BLaER1 treated with 17β-estradiol and CSF1 and Interleukin-3, amounts not matched to agents 10 nM and 100 nM (cell line): ENCODE measurements at regions not wholly inside any gene's neighbourhood (a gene's known extent, or its start where the extent isn't known, plus 50 kb on each side); places are given as distances from the start of the nearest gene placed in this dataset.

Experiments
- H3K27ac ChIP-seq, 11 experiments: shearing (Covaris generic); formaldehyde crosslinking; 2 replicates each; pipeline ENCODE4 v1.8.1; 2022
- H3K27me3 ChIP-seq, 11 experiments: shearing (Covaris generic); formaldehyde crosslinking; 2 replicates each; pipeline ENCODE4 v1.8.1; 2022
- H3K36me3 ChIP-seq, 11 experiments: shearing (Covaris generic); formaldehyde crosslinking; 2 replicates each; pipeline ENCODE4 v1.8.1; 2022
- H3K4me1 ChIP-seq, 10 experiments: shearing (Covaris generic); formaldehyde crosslinking; 2 replicates each; pipeline ENCODE4 v1.8.1; 2022
- H3K4me2 ChIP-seq, 11 experiments: shearing (Covaris generic); formaldehyde crosslinking; 2 replicates each; pipeline ENCODE4 v1.8.1; 2022
- H3K4me3 ChIP-seq, 10 experiments: shearing (Covaris generic); formaldehyde crosslinking; 2 replicates each; pipeline ENCODE4 v1.8.1; 2022
- H3K9ac ChIP-seq, 11 experiments: shearing (Covaris generic); formaldehyde crosslinking; 2 replicates each; pipeline ENCODE4 v1.8.1; 2022
- H3K9me3 ChIP-seq, 11 experiments: shearing (Covaris generic); formaldehyde crosslinking; replicated peaks in 1 of 11; 2 replicates each; pipeline ENCODE4 v1.8.1; 2022
- H4K20me1 ChIP-seq, 11 experiments: shearing (Covaris generic); formaldehyde crosslinking; 2 replicates each; pipeline ENCODE4 v1.8.1; 2022
- Cebpa-rat ChIP-seq, 11 experiments: shearing (Covaris generic); IDR thresholded peaks; 2 replicates each; pipeline ENCODE4 v1.8.1; 2022

- Histone ChIP-seq H3K27me3 (no peaks in the 10 kb centered on the region), H3K9me3 (no peaks in the 10 kb centered on the region), H3K4me1 (no peaks in the 10 kb centered on the region), H3K36me3 (no peaks in the 10 kb centered on the region), H3K4me2 (no peak overlapping the region), H3K27ac (no peak overlapping the region), H4K20me1 (no peaks in the 10 kb centered on the region), H3K4me3 (no peak overlapping the region), H3K9ac (no peak overlapping the region)
- no peak for TF ChIP-seq Cebpa-rat (IDR thresholded peaks at IDR 0.05)
Observed at GRCh38 chr13:52975969-52976368, 52.6 kb upstream of the OLFM4 start.

DNA sequence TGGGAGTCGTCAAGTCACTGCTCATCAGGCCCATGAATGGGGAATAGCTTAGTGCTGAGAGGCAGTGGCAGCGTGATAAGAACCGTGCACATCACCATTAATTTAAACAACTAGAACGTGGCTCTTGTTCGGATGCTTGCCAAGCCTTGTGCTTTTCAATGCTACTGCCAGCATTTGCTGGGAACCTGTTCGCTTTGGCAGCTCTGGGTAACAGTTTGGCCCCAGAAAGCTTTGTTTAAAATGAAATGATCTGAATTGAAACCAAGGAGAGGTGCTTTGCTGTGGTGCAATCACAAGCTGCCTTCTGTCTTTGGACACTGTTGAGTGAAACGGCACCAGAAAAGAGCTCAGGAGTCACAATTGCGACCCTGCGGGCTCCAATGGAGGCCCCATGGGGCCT is 53.5 kb upstream of the OLFM4 start:
- no peaks in the 10 kb centered on the region for H3K9me3 ChIP-seq
- no peaks in the 10 kb centered on the region for H3K27me3 ChIP-seq
- H3K4me2 ChIP-seq, result no peak overlapping the region

DNA sequence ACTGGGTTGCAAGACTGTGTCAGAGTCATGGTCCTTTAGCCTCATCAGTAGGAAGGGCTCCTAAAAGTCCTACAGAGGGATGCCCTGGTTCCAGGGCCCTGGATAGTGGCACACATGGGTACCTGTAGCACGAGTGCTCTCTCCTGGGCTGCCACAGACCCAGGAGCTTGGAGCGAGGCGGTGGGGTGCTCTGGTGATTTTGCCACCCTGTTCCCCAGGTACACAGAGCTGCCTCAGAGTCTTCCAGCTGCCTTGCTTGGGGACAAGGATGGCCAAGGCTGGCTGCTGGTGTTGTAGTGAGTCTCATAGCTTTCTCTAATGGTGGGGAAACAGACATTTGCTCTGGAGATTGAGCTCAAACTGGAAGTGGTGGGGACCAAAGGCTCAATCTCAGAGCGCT is 53.9 kb upstream of the OLFM4 start:
- H3K4me3 ChIP-seq, result no peak overlapping the region
- no peak overlapping the region for H3K9ac ChIP-seq
- no peak for TF ChIP-seq Cebpa-rat (IDR thresholded peaks at IDR 0.05)
- peaks cover 0 to 8% (median 3%) of the 10 kb centered on the region in 10 experiments; a peak in 14 of 20 replicates for H3K4me1 ChIP-seq
- no peaks in the 10 kb centered on the region for H3K36me3 ChIP-seq
- no peak overlapping the region for H3K27ac ChIP-seq
- H3K9me3 ChIP-seq, result no peaks in the 10 kb centered on the region
- H3K4me2 ChIP-seq, result no peak overlapping the region
- no peaks in the 10 kb centered on the region for H4K20me1 ChIP-seq
- H3K27me3 ChIP-seq, result no peaks in the 10 kb centered on the region

More for the DNA sequence above, 53.5 kb upstream of the OLFM4 start:
- Histone ChIP-seq H3K4me1 (peaks cover 0 to 4% (median 0%) of the 10 kb centered on the region in 10 experiments; a peak in 7 of 20 replicates), H3K9ac (no peak overlapping the region), H4K20me1 (no peaks in the 10 kb centered on the region), H3K27ac (no peak overlapping the region), H3K36me3 (no peaks in the 10 kb centered on the region), H3K4me3 (no peak overlapping the region)
- no peak for TF ChIP-seq Cebpa-rat (IDR thresholded peaks at IDR 0.05)

DNA sequence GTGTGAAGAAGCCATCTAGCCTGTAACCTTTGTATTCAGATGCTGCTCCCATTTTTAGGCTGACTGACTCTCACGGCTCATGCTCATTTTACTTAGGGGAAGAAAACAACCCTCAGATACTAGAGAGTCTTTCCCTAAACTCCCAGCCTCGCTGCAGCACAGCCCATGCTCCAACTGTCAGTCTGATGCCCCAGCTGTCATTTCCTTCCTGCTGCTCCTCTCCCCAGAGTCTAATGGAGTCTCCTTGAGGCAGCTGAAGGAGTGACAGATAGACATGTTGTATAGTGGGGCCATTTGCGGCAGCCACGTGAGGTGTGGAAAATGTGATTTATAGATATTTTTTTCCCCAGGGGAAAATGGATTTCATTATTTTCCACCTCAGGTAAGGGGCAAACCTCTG is 59.2 kb upstream of the OLFM4 start:
- H3K9me3 ChIP-seq, result no peaks in the 10 kb centered on the region
- H3K27ac ChIP-seq, result peak overlapping the region in 4 of 11 experiments; percentile 9 to 34 (median 24); a peak in 4 of 22 replicates
- H3K4me2 ChIP-seq, result peak overlapping the region; percentile 1 to 77 (median 54); a peak in 18 of 22 replicates
- H4K20me1 ChIP-seq, result no peaks in the 10 kb centered on the region
- no peak overlapping the region for H3K4me3 ChIP-seq
- peaks cover 6 to 27% (median 18%) of the 10 kb centered on the region in 10 experiments; a peak in 17 of 20 replicates for H3K4me1 ChIP-seq
- H3K36me3 ChIP-seq, result no peaks in the 10 kb centered on the region
- H3K27me3 ChIP-seq, result no peaks in the 10 kb centered on the region
- TF ChIP-seq Cebpa-rat (IDR thresholded peaks at IDR 0.05), result no peak
- H3K9ac ChIP-seq, result no peak overlapping the region

GRCh38 chr13:52968074-52968700 is 60.4 kb upstream of the OLFM4 start:
- peaks cover 6 to 27% (median 18%) of the 10 kb centered on the region in 10 experiments; a peak in 17 of 20 replicates for H3K4me1 ChIP-seq
- no peak overlapping the region for H3K9ac ChIP-seq
- H3K36me3 ChIP-seq, result no peaks in the 10 kb centered on the region
- H3K27me3 ChIP-seq, result no peaks in the 10 kb centered on the region
- TF ChIP-seq Cebpa-rat (IDR thresholded peaks at IDR 0.05), result 0 out of 22 replicates have a peak, but pooled peaks of 1 of the 11 experiments have one; percentile 16
- peak overlapping the region in 8 of 11 experiments; percentile 23 to 77 (median 58); a peak in 14 of 22 replicates for H3K4me2 ChIP-seq
- no peaks in the 10 kb centered on the region for H3K9me3 ChIP-seq
- H4K20me1 ChIP-seq, result no peaks in the 10 kb centered on the region
- peak overlapping the region in 1 of 11 experiments; percentile 15; a peak in 1 of 22 replicates for H3K27ac ChIP-seq
- H3K4me3 ChIP-seq, result no peak overlapping the region

- H3K27me3 ChIP-seq, result no peaks in the 10 kb centered on the region
- no peak overlapping the region for H3K4me3 ChIP-seq
- no peak for TF ChIP-seq Cebpa-rat (IDR thresholded peaks at IDR 0.05)
- no peak overlapping the region for H3K27ac ChIP-seq
- peaks cover 0 to 10% (median 0%) of the 10 kb centered on the region in 10 experiments; a peak in 1 of 20 replicates for H3K4me1 ChIP-seq
- H3K9ac ChIP-seq, result no peak overlapping the region
- H3K36me3 ChIP-seq, result no peaks in the 10 kb centered on the region
- H4K20me1 ChIP-seq, result no peaks in the 10 kb centered on the region
- H3K9me3 ChIP-seq, result no peaks in the 10 kb centered on the region
- no peak overlapping the region for H3K4me2 ChIP-seq
Observed at GRCh38 chr13:52961987-52962386, 66.6 kb upstream of the OLFM4 start.

- no peaks in the 10 kb centered on the region for H3K9me3 ChIP-seq
- no peak overlapping the region for H3K9ac ChIP-seq
- no peaks in the 10 kb centered on the region for H3K36me3 ChIP-seq
- peaks cover 0 to 16% (median 0%) of the 10 kb centered on the region in 10 experiments; a peak in 4 of 20 replicates for H3K4me1 ChIP-seq
- TF ChIP-seq Cebpa-rat (IDR thresholded peaks at IDR 0.05), result no peak
- H3K27ac ChIP-seq, result no peak overlapping the region
- H4K20me1 ChIP-seq, result no peaks in the 10 kb centered on the region
- H3K4me2 ChIP-seq, result no peak overlapping the region
- no peaks in the 10 kb centered on the region for H3K27me3 ChIP-seq
- no peak overlapping the region for H3K4me3 ChIP-seq
Observed at GRCh38 chr13:52961256-52961910, 67.2 kb upstream of the OLFM4 start.

DNA sequence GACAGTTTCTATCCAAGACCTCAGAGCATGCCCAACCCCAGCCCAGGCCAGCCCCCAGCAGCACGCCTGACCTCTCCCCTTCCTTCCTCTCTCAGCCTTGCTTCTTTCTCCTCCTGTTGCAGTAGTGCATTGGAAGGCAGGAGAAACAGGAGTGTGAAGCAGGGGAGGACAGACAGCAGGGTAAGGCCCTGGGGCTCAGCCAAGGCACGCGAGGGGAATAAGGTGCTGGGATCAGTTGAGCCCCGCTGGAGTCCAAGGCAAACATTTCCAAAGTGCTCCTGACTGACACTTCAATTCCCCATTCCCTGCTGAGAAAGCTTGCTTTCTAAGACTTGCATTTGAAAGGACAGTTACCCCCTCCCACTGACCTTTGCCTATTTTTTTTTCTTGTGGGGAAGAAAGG is 73.1 kb upstream of the OLFM4 start:
- Histone ChIP-seq H3K4me1 (peaks cover 0 to 48% (median 0%) of the 10 kb centered on the region in 10 experiments; a peak in 4 of 20 replicates), H4K20me1 (no peaks in the 10 kb centered on the region), H3K36me3 (no peaks in the 10 kb centered on the region), H3K4me3 (no peak overlapping the region), H3K27me3 (no peaks in the 10 kb centered on the region), H3K9ac (no peak overlapping the region), H3K27ac (no peak overlapping the region), H3K9me3 (no peaks in the 10 kb centered on the region), H3K4me2 (peak overlapping the region in 2 of 11 experiments; percentile 31 to 54; a peak in 2 of 22 replicates)
- no peak for TF ChIP-seq Cebpa-rat (IDR thresholded peaks at IDR 0.05)

GRCh38 chr13:52954838-52955237 is 73.8 kb upstream of the OLFM4 start:
- no peaks in the 10 kb centered on the region for H3K27me3 ChIP-seq
- no peak overlapping the region for H3K4me2 ChIP-seq
- no peaks in the 10 kb centered on the region for H3K9me3 ChIP-seq

More at GRCh38 chr13:52954838-52955237, 73.8 kb upstream of the OLFM4 start:
- Histone ChIP-seq H3K36me3 (no peaks in the 10 kb centered on the region), H4K20me1 (no peaks in the 10 kb centered on the region), H3K9ac (no peak overlapping the region), H3K4me1 (peaks cover 0 to 55% (median 0%) of the 10 kb centered on the region in 10 experiments; a peak in 4 of 20 replicates), H3K27ac (no peak overlapping the region), H3K4me3 (no peak overlapping the region)
- no peak for TF ChIP-seq Cebpa-rat (IDR thresholded peaks at IDR 0.05)
